Spleen (tissue), 7 donors: ENCODE measurements at regions not wholly inside any gene's neighbourhood (a gene's known extent, or its start where the extent isn't known, plus 50 kb on each side); places are given as distances from the start of the nearest gene placed in this dataset.

ENCODE experiments used
- CTCF ChIP-seq, 11 experiments: fragments of 200-600 bp in 7 of 11; fragments of 450-650 bp in 4 of 11; sonication (generic) in 4 of 11; IDR thresholded peaks in 8 of 11; conservative IDR thresholded peaks in 3 of 11; 1 replicate in 7 of 11; 2 replicates in 4 of 11; pipeline versions ENCODE4 v1.4.0 to v1.8.0; 2016 to 2021; ENCODE audit warnings: antibody characterized with exemption in 11 of 11, inconsistent platforms in 4 of 11, mild to moderate bottlenecking in 1 of 11
- POLR2A ChIP-seq, 3 donors: fragments of 450-650 bp; IDR thresholded peaks; one replicate each; pipeline ENCODE4 v1.5.1; 2017; ENCODE audit warnings: antibody characterized with exemption in 3 of 3, mild to moderate bottlenecking in 1 of 3
- POLR2AphosphoS5 ChIP-seq, 3 donors: sonication (generic); formaldehyde crosslinking; IDR thresholded peaks; one replicate each; pipeline ENCODE4 v1.5.1; 2017; ENCODE audit warnings: antibody characterized with exemption in 3 of 3
- donor health status: DM: no; HTN: no; CAD: no; lungs with moderate emphysema.
- donor health status: DM: no; HTN: no; CAD: no.
- donor health status: DM: no; HTN: no; CAD: no.

GRCh38 chr1:82218846-82219245 lies 418.1 kb downstream of the ADGRL2 start:
- TF ChIP-seq CTCF (IDR thresholded peaks at IDR 0.05 in 8 of 11, conservative IDR thresholded peaks at IDR 0.05 in 3 of 11) (no peak), POLR2A (IDR thresholded peaks at IDR 0.05) (no peak), POLR2AphosphoS5 (IDR thresholded peaks at IDR 0.05) (no peak)
